DMS53 treated with DMSO at 0.1 percent for 48 hours (cell line): ENCODE measurements at regions not wholly inside any gene's neighbourhood (a gene's known extent, or its start where the extent isn't known, plus 50 kb on each side); places are given as distances from the start of the nearest gene placed in this dataset.
"Not testable (repeated sequence)": the region's sequence is repeated elsewhere in the genome, so short reads cannot be mapped to it uniquely, and the experiment has no call there.

Source experiments
- DNase-seq: peaks from one replicate; lab custom pipeline; 2025; ENCODE audit not compliant: unreplicated experiment; lab: John Stamatoyannopoulos, UW

- DNase-seq = no peak
Measured at GRCh38 chr11:22454461-22455090, 116.4 kb downstream of the SLC17A6 start.

DNA sequence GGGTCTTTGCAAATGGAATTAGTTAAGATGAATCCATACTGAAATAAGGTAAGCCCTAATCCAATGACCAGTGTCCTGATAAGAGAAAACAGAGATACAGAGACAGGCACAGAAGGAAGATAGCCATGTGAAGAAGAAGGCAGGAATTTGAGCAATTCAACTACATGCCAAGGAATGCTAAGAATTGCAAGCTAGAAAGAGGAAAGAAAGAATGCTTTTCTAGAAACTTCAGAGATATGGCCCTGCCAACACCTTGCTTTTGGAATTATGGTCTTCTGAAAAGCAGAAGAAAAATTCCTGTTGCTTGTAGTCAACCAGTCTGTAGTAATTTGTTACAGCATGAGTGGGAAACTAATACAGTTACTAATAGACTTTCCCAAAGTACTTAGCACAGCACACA, 111.3 kb downstream of the SLC17A6 start:
- DNase-seq = no peak

DNA sequence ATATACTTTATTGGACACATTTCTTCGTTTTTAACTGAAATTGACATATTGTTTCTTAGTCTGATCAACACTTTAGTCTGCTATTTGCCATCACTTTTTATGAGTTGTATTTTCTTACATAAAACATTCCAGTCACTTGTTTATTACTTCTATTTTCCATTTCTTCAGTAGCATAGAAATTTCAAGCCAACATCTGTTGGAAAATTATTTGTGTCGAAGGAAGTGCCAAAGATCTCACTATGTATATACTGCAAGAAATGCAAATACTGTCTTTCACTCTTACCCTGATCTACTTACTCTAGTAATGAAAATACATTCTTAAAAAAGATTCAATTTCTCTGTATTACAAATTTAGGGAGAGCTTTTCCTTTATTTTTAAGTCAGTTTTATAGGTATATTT, 105.9 kb downstream of the SLC17A6 start:
- no peak for DNase-seq

- DNase-seq = no peak
Measured at GRCh38 chr11:22441831-22442230, 103.7 kb downstream of the SLC17A6 start.

DNA sequence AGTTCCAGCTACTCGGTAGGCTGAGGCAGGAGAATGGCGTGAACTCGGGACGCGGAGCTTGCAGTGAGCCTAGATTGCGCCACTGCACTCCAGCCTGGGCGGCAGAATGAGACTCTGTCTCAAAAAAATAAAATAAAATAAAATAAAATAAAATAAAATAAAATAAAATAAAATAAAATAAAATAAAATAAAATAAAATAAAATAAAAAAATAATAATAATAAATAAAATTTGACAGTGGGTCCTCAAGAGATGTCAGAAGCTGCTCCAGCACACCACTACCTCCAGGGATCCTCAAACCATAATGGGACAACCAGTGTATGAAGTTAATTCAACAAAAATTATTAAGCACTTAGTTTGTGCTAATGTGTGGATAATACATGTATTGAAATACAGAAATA, 97.4 kb downstream of the SLC17A6 start:
- DNase-seq = not testable (repeated sequence)

DNA sequence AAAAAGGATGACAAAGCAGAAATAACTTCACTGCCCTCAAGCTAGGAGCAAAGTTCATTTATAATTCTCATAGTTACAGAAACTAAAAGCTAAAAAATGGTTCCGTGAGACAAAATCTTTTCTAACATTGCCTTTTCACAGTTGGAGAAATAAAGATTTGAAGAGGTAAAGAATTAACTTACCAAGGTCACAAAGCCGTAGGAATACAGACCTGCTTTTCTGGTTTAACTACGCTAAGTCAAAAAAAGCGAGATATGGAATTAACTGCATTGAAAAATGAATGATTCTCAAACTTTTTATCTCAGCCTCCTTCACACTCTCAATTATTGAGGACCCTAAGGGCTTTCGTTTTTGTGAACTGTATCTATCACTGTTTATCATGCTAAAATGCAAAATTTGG, 95.3 kb downstream of the SLC17A6 start:
- DNase-seq = no peak

GRCh38 chr11:22433094-22433455, 94.9 kb downstream of the SLC17A6 start:
- no peak for DNase-seq

DNA sequence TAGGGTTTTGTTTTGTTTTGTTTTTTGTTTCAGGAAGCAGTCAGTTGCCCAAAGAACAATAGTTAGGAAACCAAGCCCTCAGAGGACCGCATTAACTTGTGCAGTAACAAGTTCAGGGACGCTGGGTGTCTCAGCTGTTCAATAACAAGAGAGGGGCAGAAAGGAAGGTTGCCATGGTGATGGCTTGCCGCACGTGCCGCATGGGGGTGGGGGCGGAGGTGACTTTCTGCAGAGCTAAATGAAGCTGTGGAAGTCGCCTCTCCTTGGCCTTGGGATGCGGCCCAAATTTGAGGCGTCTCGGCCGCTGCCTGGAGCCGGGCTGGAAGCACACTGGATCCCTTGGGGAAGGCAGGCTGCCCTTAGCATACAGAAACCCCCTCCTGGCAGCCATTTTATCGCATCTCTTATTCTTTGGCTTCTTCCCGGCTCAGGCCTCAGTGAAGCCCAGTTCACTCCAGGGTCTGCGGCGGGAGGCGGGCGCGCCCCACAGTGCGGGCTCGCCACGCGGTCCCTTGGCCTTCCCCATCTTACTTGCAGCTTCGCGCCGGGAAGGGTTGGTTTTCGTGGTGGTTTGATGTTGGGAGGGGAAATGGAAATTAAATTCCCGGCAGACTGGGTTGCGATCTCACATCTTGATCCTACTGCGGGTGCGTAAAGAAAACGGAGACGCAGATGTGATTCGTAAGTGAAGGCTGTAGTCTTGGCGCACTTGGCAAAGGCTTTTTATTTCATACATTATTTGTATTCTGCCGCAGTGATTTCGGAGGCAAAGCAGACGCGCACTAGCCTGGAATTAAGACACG, 94.3 kb downstream of the SLC17A6 start:
- peak; percentile 28 for DNase-seq

GRCh38 chr11:22431106-22431505, 92.9 kb downstream of the SLC17A6 start:
- DNase-seq = no peak

GRCh38 chr11:22430639-22431038, 92.5 kb downstream of the SLC17A6 start:
- no peak for DNase-seq

DNA sequence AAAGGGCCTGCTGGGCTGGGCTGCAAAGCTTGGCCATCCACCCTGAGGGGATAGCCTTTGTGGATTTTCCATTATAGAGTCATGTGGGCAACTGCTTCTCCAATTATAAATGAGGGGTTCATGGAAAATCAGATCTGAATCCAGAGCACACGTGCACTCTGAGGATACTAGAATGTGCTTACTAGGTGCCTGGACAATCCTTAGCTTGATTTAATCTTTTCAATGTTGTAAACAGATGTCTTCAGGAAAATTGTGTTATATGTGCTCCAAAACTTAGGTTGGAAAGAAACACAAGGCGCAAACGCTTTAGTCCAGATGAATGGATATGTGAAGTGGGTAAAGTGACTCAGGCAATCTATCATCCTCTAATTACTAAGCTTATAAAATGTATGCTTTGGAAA, 92.0 kb downstream of the SLC17A6 start:
- DNase-seq = no peak
